Lower leg skin (tissue), 4 donors: ENCODE measurements at regions not wholly inside any gene's neighbourhood (a gene's known extent, or its start where the extent isn't known, plus 50 kb on each side); places are given as distances from the start of the nearest gene placed in this dataset.

Experiments used
- DNase-seq, 2 donors: peaks; one replicate each; pipeline ENCODE4 v3.0.0-alpha.2; 2019; ENCODE audit warnings: low spot score in 2 of 2
- H3K4me3 ChIP-seq: fragments of 200-600 bp; sonication (generic); 2 replicates; pipeline ENCODE4 v1.5.1; 2017; ENCODE audit warnings: mild to moderate bottlenecking, low read depth; ENCODE audit not compliant: poor library complexity, severe bottlenecking
- POLR2A ChIP-seq, 2 donors: fragments of 450-650 bp; IDR thresholded peaks; one replicate each; pipeline ENCODE4 v1.6.1; 2016 to 2017; ENCODE audit warnings: antibody characterized with exemption in 2 of 2, mild to moderate bottlenecking in 1 of 2, moderate library complexity in 1 of 2
- WGBS, 2 donors: methylation state at CpG; one replicate each; pipeline ENCODE4 v1.1.5; 2018; 5-methylcytosine and 5-hydroxymethylcytosine counted together
- intact Hi-C: fragments of 100-400 bp; cut with DNase I; formaldehyde crosslinking; loops from one replicate; pipeline ENCODE4 v1.15.0; 2023; ENCODE audit warnings: low total_unique reads
- TF ChIP-seq, protein P1 (sequence below), 3 donors: fragments of 450-650 bp; IDR thresholded peaks; one replicate each; pipeline ENCODE4 v1.5.1; 2016; ENCODE audit warnings: antibody characterized with exemption in 3 of 3, mild to moderate bottlenecking in 3 of 3, moderate library complexity in 2 of 3

DNA sequence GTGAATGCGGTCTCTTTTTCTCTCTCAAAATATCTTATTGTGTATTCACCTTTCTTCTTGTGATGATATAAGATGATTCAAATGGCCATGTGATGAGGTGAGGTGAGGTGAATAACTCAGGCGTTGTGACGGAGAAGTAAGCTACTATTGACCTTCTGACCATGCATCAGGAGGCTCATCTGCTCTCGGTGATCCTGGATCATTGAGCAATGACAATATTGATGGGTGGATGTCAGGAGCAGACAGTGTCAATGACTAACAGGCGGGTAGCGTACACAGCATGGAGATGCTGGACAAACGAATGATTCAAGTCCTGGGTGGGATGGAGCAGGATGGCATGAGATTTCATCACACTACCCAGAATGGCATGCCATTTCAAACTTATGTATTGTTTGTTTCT lies 119.6 kb downstream of the PXDC1 start:
- H3K4me3 ChIP-seq = no peak overlapping the region
- TF ChIP-seq, protein P1, sequence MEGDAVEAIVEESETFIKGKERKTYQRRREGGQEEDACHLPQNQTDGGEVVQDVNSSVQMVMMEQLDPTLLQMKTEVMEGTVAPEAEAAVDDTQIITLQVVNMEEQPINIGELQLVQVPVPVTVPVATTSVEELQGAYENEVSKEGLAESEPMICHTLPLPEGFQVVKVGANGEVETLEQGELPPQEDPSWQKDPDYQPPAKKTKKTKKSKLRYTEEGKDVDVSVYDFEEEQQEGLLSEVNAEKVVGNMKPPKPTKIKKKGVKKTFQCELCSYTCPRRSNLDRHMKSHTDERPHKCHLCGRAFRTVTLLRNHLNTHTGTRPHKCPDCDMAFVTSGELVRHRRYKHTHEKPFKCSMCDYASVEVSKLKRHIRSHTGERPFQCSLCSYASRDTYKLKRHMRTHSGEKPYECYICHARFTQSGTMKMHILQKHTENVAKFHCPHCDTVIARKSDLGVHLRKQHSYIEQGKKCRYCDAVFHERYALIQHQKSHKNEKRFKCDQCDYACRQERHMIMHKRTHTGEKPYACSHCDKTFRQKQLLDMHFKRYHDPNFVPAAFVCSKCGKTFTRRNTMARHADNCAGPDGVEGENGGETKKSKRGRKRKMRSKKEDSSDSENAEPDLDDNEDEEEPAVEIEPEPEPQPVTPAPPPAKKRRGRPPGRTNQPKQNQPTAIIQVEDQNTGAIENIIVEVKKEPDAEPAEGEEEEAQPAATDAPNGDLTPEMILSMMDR (IDR thresholded peaks at IDR 0.05) = no peak
- peak in 1 of 2 donors; percentile 7 for DNase-seq
- WGBS, 2 donors = 91 to 93% methylated on average over 7 of the region's 7 CpGs
- intact Hi-C loops = no loop called here

DNA sequence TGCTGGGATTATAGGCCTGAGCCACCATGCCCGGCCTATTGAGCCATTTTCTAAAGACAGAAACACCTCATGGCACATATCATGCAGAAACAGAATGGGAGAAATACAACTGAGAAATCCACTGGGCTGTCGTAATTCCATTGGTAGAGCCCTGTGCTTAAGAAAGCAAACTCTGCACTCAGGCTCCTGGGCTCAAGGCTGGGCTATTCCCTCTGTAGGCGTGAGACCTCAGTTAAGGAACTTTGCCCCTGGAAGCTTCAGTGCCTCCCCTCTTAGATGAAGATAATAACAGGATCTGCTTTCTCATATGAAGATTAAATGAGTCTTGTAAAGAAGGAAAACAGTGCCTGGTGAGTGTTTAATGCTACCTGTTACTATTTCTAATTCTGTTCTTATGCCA lies 120.3 kb downstream of the PXDC1 start:
- WGBS, 2 donors = 94 to 97% methylated on average over 3 of the region's 3 CpGs
- H3K4me3 ChIP-seq = no peak overlapping the region
- TF ChIP-seq, protein P1 (IDR thresholded peaks at IDR 0.05) = no peak
- TF ChIP-seq POLR2A (IDR thresholded peaks at IDR 0.05) = no peak
- no peak for DNase-seq
- intact Hi-C loops = no loop called here

DNA sequence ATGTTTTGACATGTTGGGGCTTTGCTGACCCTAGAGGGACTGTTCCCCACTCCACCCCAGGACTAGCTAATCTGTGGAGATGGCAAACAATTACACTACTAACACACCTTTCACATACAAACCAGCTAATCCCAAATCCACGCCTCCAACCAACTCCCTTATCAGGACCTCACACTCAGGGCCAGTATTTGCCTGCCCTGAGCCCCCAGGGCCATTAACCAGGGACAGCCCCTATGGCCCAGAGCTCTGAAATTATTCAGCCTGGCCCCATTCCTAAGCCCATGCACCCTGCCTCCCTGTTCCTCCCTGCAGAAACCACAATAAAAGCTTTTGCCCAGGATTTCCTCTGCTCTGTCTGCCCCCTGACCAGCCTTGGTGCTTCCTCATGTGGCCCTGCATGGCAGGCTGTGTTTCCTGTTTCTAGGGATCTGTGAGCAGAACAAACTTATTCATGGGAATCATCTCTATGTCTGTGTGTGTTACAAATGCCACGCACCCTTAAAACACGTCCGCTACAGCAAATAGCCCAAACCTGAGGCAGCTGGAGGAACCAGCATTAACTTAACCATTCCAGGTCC lies 121.2 kb downstream of the PXDC1 start:
- intact Hi-C loops = no loop called here
- H3K4me3 ChIP-seq = no peak overlapping the region
- 79 to 84% methylated on average over 4 of the region's 4 CpGs for WGBS, 2 donors
- peak in 1 of 2 donors; percentile 36 for DNase-seq
- TF ChIP-seq POLR2A (IDR thresholded peaks at IDR 0.05) = no peak
- TF ChIP-seq, protein P1 (IDR thresholded peaks at IDR 0.05) = no peak

DNA sequence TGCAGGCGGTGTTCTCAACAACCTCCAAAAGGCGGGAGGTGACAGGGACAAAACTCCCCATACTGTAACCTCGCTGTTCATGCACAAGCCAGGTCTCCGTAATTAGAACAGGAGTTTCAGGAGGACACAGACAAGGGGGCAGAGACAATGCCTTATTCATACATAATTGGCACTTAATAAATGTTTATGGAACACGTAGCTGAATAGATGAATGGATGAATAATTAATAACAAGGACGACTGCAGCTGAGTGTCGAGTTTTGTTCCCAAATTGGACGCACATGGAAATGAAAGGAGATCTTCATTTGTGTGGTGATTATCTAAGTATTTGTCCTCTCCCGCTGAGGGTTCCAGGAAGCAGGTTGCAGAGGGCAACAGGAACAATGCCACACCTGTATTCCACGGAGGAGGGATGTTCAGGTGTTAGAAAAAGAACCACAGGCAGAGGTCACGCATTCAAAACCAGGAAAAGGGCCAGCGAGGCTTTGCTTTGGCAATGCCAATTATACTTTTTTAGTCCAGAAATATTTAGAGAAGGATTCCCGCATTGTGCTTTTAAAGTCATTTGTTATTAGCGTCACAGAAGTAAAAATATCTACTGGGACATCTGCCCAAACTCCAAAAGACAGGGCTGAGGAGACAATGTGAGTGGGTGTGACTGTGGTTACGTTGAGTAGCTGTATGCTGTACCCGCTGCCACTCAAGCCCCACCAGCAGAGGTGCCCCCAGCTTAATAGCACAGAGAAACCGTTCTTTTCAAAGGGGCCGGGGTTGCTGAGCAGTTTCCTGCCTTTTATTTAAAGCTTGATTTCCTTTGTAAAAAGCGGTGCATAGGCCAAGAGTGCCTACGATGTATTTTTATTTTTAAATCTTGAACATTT lies 123.3 kb downstream of the PXDC1 start:
- H3K4me3 ChIP-seq = no peak overlapping the region
- peak in 1 of 2 donors; percentile 65 for DNase-seq
- 44 to 50% methylated on average over 20 of the region's 20 CpGs for whole genome bisulfite sequencing, 2 donors
- TF ChIP-seq, protein P1 (IDR thresholded peaks at IDR 0.05) = no peak
- TF ChIP-seq POLR2A (IDR thresholded peaks at IDR 0.05) = no peak
- intact Hi-C loops = no loop called here

DNA sequence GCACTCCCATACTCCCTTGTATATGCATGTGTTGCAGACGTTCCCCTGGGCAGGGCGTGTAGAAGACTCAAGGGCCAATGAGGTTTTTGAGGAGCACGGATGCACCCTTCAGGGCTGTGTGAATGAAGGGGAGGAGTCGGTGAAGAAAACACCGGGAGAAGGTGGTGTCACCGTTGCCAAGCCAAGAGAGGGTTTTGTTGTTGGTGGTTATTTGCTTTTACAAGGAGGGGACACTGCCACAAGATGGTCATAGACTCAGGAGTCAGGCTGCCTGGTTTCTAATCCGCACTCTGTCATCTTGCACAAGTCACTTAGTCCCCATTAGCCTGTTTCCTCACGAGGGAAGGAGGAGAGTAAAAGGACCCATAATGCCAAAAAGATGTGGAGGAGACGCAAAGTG lies 124.0 kb downstream of the PXDC1 start:
- no peak overlapping the region for H3K4me3 ChIP-seq
- intact Hi-C loops = no loop called here
- TF ChIP-seq POLR2A (IDR thresholded peaks at IDR 0.05) = no peak
- TF ChIP-seq, protein P1 (IDR thresholded peaks at IDR 0.05) = no peak
- DNase-seq = peak in 1 of 2 donors; percentile 54
- WGBS, 2 donors = 48 to 49% methylated on average over 9 of the region's 9 CpGs
